ENCODE measurements at regions not wholly inside any gene's neighbourhood (a gene's known extent, or its start where the extent isn't known, plus 50 kb on each side); places are given as distances from the start of the nearest gene placed in this dataset.

- Histone ChIP-seq H3K4me3 (no peak overlapping the region), H3K36me3 (no peaks in the 10 kb centered on the region), H3K27me3 (no peaks in the 10 kb centered on the region), H3K4me1 (no peaks in the 10 kb centered on the region), H3K27ac (no peak overlapping the region), H3K9me3 (no peaks in the 10 kb centered on the region)
- TF ChIP-seq CTCF (IDR thresholded peaks at IDR 0.05): no peak
- no peak for TF ChIP-seq POLR2AphosphoS5 (IDR thresholded peaks at IDR 0.05)
- no peak for TF ChIP-seq EP300 (IDR thresholded peaks at IDR 0.05)
- TF ChIP-seq POLR2A (IDR thresholded peaks at IDR 0.05): no peak
- no peak for DNase-seq
- WGBS, 2 donors: 68 to 70% methylated on average over 1 of the region's 1 CpG
- ATAC-seq (ENCODE audit: low FRiP score in 2 of 2): no peak
Measured at GRCh38 chr4:136664988-136665387, 867.3 kb downstream of the PCDH18 start.

- TF ChIP-seq POLR2A (IDR thresholded peaks at IDR 0.05) (no peak), CTCF (IDR thresholded peaks at IDR 0.05) (no peak)
- H3K36me3 ChIP-seq: no peaks in the 10 kb centered on the region
- DNase-seq (no peak), ATAC-seq (ENCODE audit: low FRiP score in 2 of 2) (no peak)
- no peaks in the 10 kb centered on the region for H3K4me1 ChIP-seq
- H3K9me3 ChIP-seq: no peaks in the 10 kb centered on the region
- no peak overlapping the region for H3K27ac ChIP-seq
- 83 to 90% methylated on average over 1 of the region's 1 CpG for WGBS, 2 donors
- H3K4me3 ChIP-seq: no peak overlapping the region
- no peaks in the 10 kb centered on the region for H3K27me3 ChIP-seq
Measured at GRCh38 chr4:136662539-136662938, 869.8 kb downstream of the PCDH18 start.

GRCh38 chr4:136653640-136654406, 878.5 kb downstream of the PCDH18 start:
- no peak for TF ChIP-seq POLR2AphosphoS5 (IDR thresholded peaks at IDR 0.05)
- no peak for TF ChIP-seq EP300 (IDR thresholded peaks at IDR 0.05)
- TF ChIP-seq POLR2A (IDR thresholded peaks at IDR 0.05): no peak
- TF ChIP-seq CTCF (IDR thresholded peaks at IDR 0.05): no peak
- H3K27ac ChIP-seq: no peak overlapping the region
- H3K9me3 ChIP-seq: no peaks in the 10 kb centered on the region
- H3K4me1 ChIP-seq: no peaks in the 10 kb centered on the region
- ATAC-seq (ENCODE audit: low FRiP score in 2 of 2): no peak
- DNase-seq: no peak
- WGBS, 2 donors: 81% methylated on average over 7 of the region's 7 CpGs
- no peaks in the 10 kb centered on the region for H3K27me3 ChIP-seq
- no peaks in the 10 kb centered on the region for H3K36me3 ChIP-seq
- H3K4me3 ChIP-seq: no peak overlapping the region

- Histone ChIP-seq H3K4me1 (no peaks in the 10 kb centered on the region), H3K9me3 (no peaks in the 10 kb centered on the region), H3K27me3 (no peaks in the 10 kb centered on the region), H3K4me3 (no peak overlapping the region), H3K27ac (no peak overlapping the region), H3K36me3 (no peaks in the 10 kb centered on the region)
- DNase-seq (no peak), ATAC-seq (ENCODE audit: low FRiP score in 2 of 2) (no peak)
- no peak for TF ChIP-seq CTCF (IDR thresholded peaks at IDR 0.05)
- TF ChIP-seq POLR2AphosphoS5 (IDR thresholded peaks at IDR 0.05): no peak
- no peak for TF ChIP-seq POLR2A (IDR thresholded peaks at IDR 0.05)
- no peak for TF ChIP-seq EP300 (IDR thresholded peaks at IDR 0.05)
Measured at GRCh38 chr4:136651932-136652331, 880.4 kb downstream of the PCDH18 start.

- Histone ChIP-seq H3K4me1 (no peaks in the 10 kb centered on the region), H3K9me3 (no peaks in the 10 kb centered on the region), H3K4me3 (no peak overlapping the region), H3K27ac (no peak overlapping the region), H3K36me3 (no peaks in the 10 kb centered on the region), H3K27me3 (no peaks in the 10 kb centered on the region)
- WGBS, 2 donors: 76 to 93% methylated on average over 1 of the region's 1 CpG
- DNase-seq (no peak), ATAC-seq (ENCODE audit: low FRiP score in 2 of 2) (no peak)
- TF ChIP-seq POLR2AphosphoS5 (IDR thresholded peaks at IDR 0.05) (no peak), POLR2A (IDR thresholded peaks at IDR 0.05) (no peak), EP300 (IDR thresholded peaks at IDR 0.05) (no peak), CTCF (IDR thresholded peaks at IDR 0.05) (no peak)
Measured at GRCh38 chr4:136651278-136651667, 881.0 kb downstream of the PCDH18 start.
